ENCODE measurements at regions not wholly inside any gene's neighbourhood (a gene's known extent, or its start where the extent isn't known, plus 50 kb on each side); places are given as distances from the start of the nearest gene placed in this dataset.

DNA sequence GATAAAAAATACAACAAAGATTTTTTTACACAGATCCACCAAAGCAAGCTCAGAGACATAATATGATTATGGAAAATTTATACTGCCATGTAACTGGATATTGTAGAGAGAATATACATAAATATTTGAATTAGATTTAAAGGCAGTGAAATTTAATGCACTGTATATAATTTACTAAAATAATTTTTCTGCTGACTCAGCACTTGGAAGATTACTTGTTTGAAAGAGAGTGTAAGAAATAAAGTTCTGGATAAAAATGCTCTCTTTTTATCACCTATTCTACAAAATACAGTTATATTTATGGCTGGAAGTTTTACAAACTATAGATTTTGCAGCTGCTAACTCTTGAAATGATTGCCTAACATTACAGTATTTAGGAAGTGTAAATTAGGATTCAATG lies 628.3 kb upstream of the CHORDC1 start:
- TF ChIP-seq ZNF317 (CRISPR knock-in tag; IDR thresholded peaks at IDR 0.05; ENCODE audit: borderline replicate concordance, low read depth) (no peak), CTCF (IDR thresholded peaks at IDR 0.05) (no peak), FOXP4 (CRISPR knock-in tag; IDR thresholded peaks at IDR 0.05) (no peak), ZNF121 (CRISPR knock-in tag; IDR thresholded peaks at IDR 0.05) (no peak), ELF4 (CRISPR knock-in tag; IDR thresholded peaks at IDR 0.05; ENCODE audit: low read depth) (no peak)
